Kidney (tissue), 13 donors: ENCODE measurements at regions not wholly inside any gene's neighbourhood (a gene's known extent, or its start where the extent isn't known, plus 50 kb on each side); places are given as distances from the start of the nearest gene placed in this dataset.

Experiments
- DNase-seq, 5 donors: peaks; one replicate each; pipeline ENCODE4 v3.0.0-alpha.2; 2013 to 2020
- FAIRE-seq: peaks from 2 replicates; lab custom pipeline; 2012; peaks lifted over from hg19 to GRCh38; lab: Jason Lieb, UNC
- H3K27ac ChIP-seq, 2 donors: one replicate each; pipeline ENCODE4 v1.7.0; 2013; ENCODE audit warnings: low read depth in 2 of 2, low read length in 2 of 2, inconsistent platforms in 1 of 2
- H3K27me3 ChIP-seq: one replicate; pipeline ENCODE4 v1.7.1; 2013; ENCODE audit warnings: low read length, inconsistent platforms; ENCODE audit not compliant: control insufficient read depth, insufficient read depth
- H3K36me3 ChIP-seq, 3 donors: one replicate each; pipeline versions ENCODE4 v1.7.0 to v1.7.1; 2013; ENCODE audit warnings: low read length in 3 of 3, control low read depth in 1 of 3, inconsistent platforms in 1 of 3; ENCODE audit not compliant: insufficient read depth in 3 of 3, control insufficient read depth in 2 of 3
- H3K4me1 ChIP-seq, 3 donors: one replicate each; pipeline versions ENCODE4 v1.7.0 to v1.7.1; 2013; ENCODE audit warnings: low read length in 3 of 3, inconsistent platforms in 1 of 3, low read depth in 1 of 3; ENCODE audit not compliant: control insufficient read depth in 2 of 3, insufficient read depth in 2 of 3
- H3K4me3 ChIP-seq, 3 donors: one replicate each; pipeline versions ENCODE4 v1.7.0 to v1.8.1; 2013; ENCODE audit warnings: low read length in 3 of 3, control low read depth in 1 of 3, inconsistent platforms in 1 of 3
- H3K9ac ChIP-seq, 3 donors: one replicate each; pipeline versions ENCODE4 v1.7.0 to v1.7.1; 2013; ENCODE audit warnings: low read length in 3 of 3, control low read depth in 1 of 3, inconsistent platforms in 1 of 3
- H3K9me3 ChIP-seq, 3 donors: one replicate each; pipeline versions ENCODE4 v1.7.0 to v1.7.1; 2013; ENCODE audit warnings: low read length in 3 of 3, control low read depth in 1 of 3, inconsistent platforms in 1 of 3; ENCODE audit not compliant: control insufficient read depth in 2 of 3, insufficient read depth in 1 of 3
- intact Hi-C: fragments of 100-400 bp; cut with DNase I; formaldehyde crosslinking; loops from one replicate; pipeline ENCODE4 v1.11.1; 2022
- TF ChIP-seq, protein P1 (sequence below): IDR thresholded peaks from 3 replicates; pipeline ENCODE4 v1.5.1; 2012; ENCODE audit warnings: mild to moderate bottlenecking, moderate library complexity, borderline replicate concordance; ENCODE audit not compliant: insufficient read depth; ENCODE audit errors: extremely low read depth
- donor health status: control.
- donor health status: control.
- donor health status: control.
- donor health status: control.
- donor health status: control.
- donor health status: DM: yes; HTN: yes; CAD: no.
- donor health status: Normal renal cell carcinoma (clear cell type).

GRCh38 chr6:134394905-134395304, 77.0 kb upstream of the SGK1 start:
- TF ChIP-seq, protein P1, sequence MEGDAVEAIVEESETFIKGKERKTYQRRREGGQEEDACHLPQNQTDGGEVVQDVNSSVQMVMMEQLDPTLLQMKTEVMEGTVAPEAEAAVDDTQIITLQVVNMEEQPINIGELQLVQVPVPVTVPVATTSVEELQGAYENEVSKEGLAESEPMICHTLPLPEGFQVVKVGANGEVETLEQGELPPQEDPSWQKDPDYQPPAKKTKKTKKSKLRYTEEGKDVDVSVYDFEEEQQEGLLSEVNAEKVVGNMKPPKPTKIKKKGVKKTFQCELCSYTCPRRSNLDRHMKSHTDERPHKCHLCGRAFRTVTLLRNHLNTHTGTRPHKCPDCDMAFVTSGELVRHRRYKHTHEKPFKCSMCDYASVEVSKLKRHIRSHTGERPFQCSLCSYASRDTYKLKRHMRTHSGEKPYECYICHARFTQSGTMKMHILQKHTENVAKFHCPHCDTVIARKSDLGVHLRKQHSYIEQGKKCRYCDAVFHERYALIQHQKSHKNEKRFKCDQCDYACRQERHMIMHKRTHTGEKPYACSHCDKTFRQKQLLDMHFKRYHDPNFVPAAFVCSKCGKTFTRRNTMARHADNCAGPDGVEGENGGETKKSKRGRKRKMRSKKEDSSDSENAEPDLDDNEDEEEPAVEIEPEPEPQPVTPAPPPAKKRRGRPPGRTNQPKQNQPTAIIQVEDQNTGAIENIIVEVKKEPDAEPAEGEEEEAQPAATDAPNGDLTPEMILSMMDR = no peak
- Histone ChIP-seq H3K27ac (no peak overlapping the region), H3K4me3 (no peak overlapping the region), H3K9ac (no peak overlapping the region), H3K9me3 (no peaks in the 10 kb centered on the region), H3K36me3 (no peaks in the 10 kb centered on the region), H3K27me3 (no peaks in the 10 kb centered on the region), H3K4me1 (no peaks in the 10 kb centered on the region)
- intact Hi-C loops = no loop called here
- no peak for DNase-seq
- no peak for FAIRE-seq

DNA sequence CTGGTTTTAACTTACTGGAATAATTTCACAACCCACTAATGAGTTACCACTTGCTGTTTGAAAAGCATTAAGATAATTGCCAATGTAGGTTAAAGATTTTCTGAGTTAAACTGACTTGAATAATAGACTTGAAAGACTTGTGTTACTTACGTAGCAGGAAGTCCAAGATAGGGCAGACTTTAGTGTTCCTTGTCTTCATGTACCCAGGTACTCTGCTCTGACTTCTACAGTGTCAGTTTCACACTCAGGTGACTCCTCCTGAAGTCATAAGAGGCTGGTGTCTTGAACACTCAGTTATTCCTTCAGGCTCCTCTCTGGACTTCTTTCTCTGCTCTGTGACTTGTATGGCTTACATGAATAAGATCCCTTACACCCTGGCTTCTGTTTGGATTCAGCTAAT, 76.3 kb upstream of the SGK1 start:
- intact Hi-C loops = no loop called here
- TF ChIP-seq, protein P1 = no peak

GRCh38 chr6:134391205-134391604, 73.3 kb upstream of the SGK1 start:
- Histone ChIP-seq H3K4me1 (no peaks in the 10 kb centered on the region), H3K36me3 (no peaks in the 10 kb centered on the region), H3K9me3 (no peaks in the 10 kb centered on the region), H3K9ac (no peak overlapping the region), H3K27me3 (no peaks in the 10 kb centered on the region), H3K27ac (no peak overlapping the region), H3K4me3 (no peak overlapping the region)
- intact Hi-C loops = no loop called here
- FAIRE-seq (no peak), DNase-seq (no peak)
- TF ChIP-seq, protein P1 = no peak

More for the DNA sequence above, 76.3 kb upstream of the SGK1 start:
- DNase-seq (peak in 1 of 5 donors; percentile 12), FAIRE-seq (no peak)
- no peak overlapping the region for H3K27ac ChIP-seq
- H3K4me1 ChIP-seq = no peaks in the 10 kb centered on the region
- no peaks in the 10 kb centered on the region for H3K9me3 ChIP-seq
- H3K27me3 ChIP-seq = no peaks in the 10 kb centered on the region
- no peak overlapping the region for H3K4me3 ChIP-seq
- no peaks in the 10 kb centered on the region for H3K36me3 ChIP-seq
- H3K9ac ChIP-seq = no peak overlapping the region

DNA sequence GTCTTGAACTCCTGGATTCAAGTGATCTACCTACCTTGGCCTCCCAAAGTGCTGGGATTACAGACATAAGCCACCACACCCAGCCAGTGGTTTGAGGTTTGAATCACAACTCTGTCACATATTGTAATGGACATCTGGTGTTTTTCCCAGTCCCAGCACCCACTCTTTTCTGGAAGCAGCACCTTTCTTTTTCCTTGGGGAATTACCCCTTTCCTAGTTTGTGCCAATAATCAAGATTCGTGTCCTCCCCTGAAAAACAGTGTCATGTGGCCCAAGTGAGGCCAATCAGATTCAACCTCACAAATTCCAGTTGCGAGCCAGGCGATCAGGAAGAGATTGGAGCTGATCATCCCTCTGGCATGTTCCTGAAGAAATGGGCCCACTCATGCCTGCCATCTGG, 71.7 kb upstream of the SGK1 start:
- H3K27ac ChIP-seq = no peak overlapping the region
- DNase-seq (no peak), FAIRE-seq (no peak)
- no peak overlapping the region for H3K4me3 ChIP-seq
- H3K4me1 ChIP-seq = no peaks in the 10 kb centered on the region
- H3K9me3 ChIP-seq = no peaks in the 10 kb centered on the region
- no peak overlapping the region for H3K9ac ChIP-seq
- no peaks in the 10 kb centered on the region for H3K36me3 ChIP-seq
- TF ChIP-seq, protein P1 = no peak
- H3K27me3 ChIP-seq = no peaks in the 10 kb centered on the region
- intact Hi-C loops = no loop called here
